ENCODE measurements at regions not wholly inside any gene's neighbourhood (a gene's known extent, or its start where the extent isn't known, plus 50 kb on each side); places are given as distances from the start of the nearest gene placed in this dataset.
"Not testable (repeated sequence)": the region's sequence is repeated elsewhere in the genome, so short reads cannot be mapped to it uniquely, and the experiment has no call there.

DNA sequence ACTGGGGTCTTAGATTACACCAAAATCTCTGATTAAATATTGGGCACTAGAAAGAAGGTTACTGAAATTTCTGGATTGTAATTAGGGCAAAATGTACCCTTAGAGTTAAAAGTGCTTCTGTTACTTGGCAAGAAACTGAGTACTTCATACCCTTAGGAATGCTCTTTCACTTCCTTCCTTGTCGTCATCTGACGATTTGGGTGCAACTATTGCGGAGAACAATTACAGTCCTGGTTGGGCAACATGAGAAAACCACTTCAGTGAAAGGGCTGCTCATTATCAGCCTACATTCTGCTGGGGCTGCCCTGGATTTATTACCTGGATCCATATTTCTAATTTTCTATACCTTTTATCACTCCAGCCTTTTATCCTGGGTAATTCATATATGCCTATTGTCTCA is 348.5 kb upstream of the MDGA2 start:
- no TSS peak for BruUV-seq (replicated peaks)
- no peak overlapping the region for H3K4me3 ChIP-seq (ENCODE audit: low read length)
- H3K4me1 ChIP-seq (ENCODE audit: insufficient read depth, low read length): no peaks in the 10 kb centered on the region
- TF ChIP-seq EZH2 (IDR thresholded peaks at IDR 0.05; ENCODE audit: low read length, unreplicated experiment) (no peak), EZH2phosphoT487 (IDR thresholded peaks at IDR 0.05; ENCODE audit: borderline replicate concordance, low read length) (no peak)
- TF ChIP-seq, protein P1, sequence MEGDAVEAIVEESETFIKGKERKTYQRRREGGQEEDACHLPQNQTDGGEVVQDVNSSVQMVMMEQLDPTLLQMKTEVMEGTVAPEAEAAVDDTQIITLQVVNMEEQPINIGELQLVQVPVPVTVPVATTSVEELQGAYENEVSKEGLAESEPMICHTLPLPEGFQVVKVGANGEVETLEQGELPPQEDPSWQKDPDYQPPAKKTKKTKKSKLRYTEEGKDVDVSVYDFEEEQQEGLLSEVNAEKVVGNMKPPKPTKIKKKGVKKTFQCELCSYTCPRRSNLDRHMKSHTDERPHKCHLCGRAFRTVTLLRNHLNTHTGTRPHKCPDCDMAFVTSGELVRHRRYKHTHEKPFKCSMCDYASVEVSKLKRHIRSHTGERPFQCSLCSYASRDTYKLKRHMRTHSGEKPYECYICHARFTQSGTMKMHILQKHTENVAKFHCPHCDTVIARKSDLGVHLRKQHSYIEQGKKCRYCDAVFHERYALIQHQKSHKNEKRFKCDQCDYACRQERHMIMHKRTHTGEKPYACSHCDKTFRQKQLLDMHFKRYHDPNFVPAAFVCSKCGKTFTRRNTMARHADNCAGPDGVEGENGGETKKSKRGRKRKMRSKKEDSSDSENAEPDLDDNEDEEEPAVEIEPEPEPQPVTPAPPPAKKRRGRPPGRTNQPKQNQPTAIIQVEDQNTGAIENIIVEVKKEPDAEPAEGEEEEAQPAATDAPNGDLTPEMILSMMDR (conservative IDR thresholded peaks at IDR 0.05; ENCODE audit: low read depth, low read length): no peak
- peaks cover 8% of the 10 kb centered on the region; the same call in 1 of the 2 replicates for H3K27me3 ChIP-seq (ENCODE audit: low read length)
- no peaks in the 10 kb centered on the region for H3K79me2 ChIP-seq (ENCODE audit: low read length)
- intact Hi-C loops (cut with micrococcal nuclease): no loop called here
- no peaks in the 10 kb centered on the region for H3F3A ChIP-seq (ENCODE audit: low read length, unreplicated experiment)
- no peaks in the 10 kb centered on the region for H4K20me1 ChIP-seq (ENCODE audit: low read length)
- no peak overlapping the region for H2AFZ ChIP-seq (ENCODE audit: low read length)
- no peak overlapping the region for H3K4me2 ChIP-seq (ENCODE audit: low read length)
- no peak overlapping the region for H3K9ac ChIP-seq (ENCODE audit: low read length)
- H3K9me2 ChIP-seq (replicated peaks; ENCODE audit: low read length): no peaks in the 10 kb centered on the region; the same call in 1 of the 2 replicates
- ATAC-seq: no peak
- no peak overlapping the region for H3K27ac ChIP-seq (ENCODE audit: low read length)
- no peak for DNase-seq
- 0 out of 2 replicates have a peak, but pooled peaks cover 3% of the 10 kb centered on the region for H3K9me3 ChIP-seq (ENCODE audit: low read length)
- ChIA-PET POLR2A (ENCODE audit: unreplicated experiment) (no interaction called here), CTCF (no interaction called here)
- H3K36me3 ChIP-seq (ENCODE audit: low read depth, low read length): no peaks in the 10 kb centered on the region

DNA sequence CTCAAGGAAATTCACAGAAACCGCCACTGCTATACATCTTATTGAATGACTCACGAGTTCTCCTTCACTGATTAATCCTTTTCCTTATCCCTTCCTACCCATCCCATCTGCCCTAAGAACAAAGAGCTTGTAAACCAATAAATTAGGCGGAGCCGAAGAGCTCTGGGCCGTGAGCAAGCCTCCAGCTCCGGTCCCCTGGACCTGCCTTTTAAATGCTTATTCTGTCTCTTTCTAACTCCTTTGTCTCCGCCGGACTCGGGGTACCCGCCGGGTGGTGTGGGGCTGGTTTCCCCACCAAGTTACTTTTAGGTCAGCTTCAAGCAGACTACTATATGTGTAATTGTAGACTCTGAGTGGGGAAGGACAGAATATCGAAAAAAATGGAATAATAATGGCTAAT is 336.1 kb upstream of the MDGA2 start:
- BruUV-seq (replicated peaks): not testable (repeated sequence)

DNA sequence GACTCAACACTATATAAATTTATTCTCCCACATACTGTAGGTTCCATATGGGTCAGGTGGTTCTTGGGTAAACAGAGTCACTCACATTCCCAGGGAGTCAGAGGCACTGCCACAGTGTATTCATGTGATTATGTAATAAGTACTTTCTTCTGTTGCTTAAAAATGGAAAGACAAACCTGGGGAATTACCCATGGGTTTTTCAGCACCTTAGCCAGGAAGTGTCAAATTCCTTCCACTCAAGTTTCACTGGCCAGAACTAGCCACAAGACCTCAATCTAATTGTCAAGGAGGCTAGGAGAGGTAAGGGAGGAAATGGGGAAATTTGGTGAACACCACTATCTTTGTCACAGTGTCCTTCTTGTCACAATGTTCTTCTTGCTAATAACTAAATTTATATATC is 333.2 kb upstream of the MDGA2 start:
- no peak overlapping the region for H2AFZ ChIP-seq (ENCODE audit: low read length)
- H3K9me3 ChIP-seq (ENCODE audit: low read length): no peaks in the 10 kb centered on the region
- H3K79me2 ChIP-seq (ENCODE audit: low read length): no peaks in the 10 kb centered on the region
- peaks cover 56% of the 10 kb centered on the region for H3K27me3 ChIP-seq (ENCODE audit: low read length)
- H3F3A ChIP-seq (ENCODE audit: low read length, unreplicated experiment): no peaks in the 10 kb centered on the region
- H3K36me3 ChIP-seq (ENCODE audit: low read depth, low read length): no peaks in the 10 kb centered on the region
- TF ChIP-seq EZH2phosphoT487 (IDR thresholded peaks at IDR 0.05; ENCODE audit: borderline replicate concordance, low read length) (no peak), EZH2 (IDR thresholded peaks at IDR 0.05; ENCODE audit: low read length, unreplicated experiment) (no peak)
- TF ChIP-seq, protein P1 (conservative IDR thresholded peaks at IDR 0.05; ENCODE audit: low read depth, low read length): no peak
- H3K9me2 ChIP-seq (replicated peaks; ENCODE audit: low read length): no peaks in the 10 kb centered on the region
- DNase-seq: no peak
- H3K4me1 ChIP-seq (ENCODE audit: insufficient read depth, low read length): no peaks in the 10 kb centered on the region
- no peak overlapping the region for H3K27ac ChIP-seq (ENCODE audit: low read length)
- BruUV-seq (replicated peaks): no TSS peak
- ATAC-seq: no peak
- ChIA-PET POLR2A (ENCODE audit: unreplicated experiment) (no interaction called here), CTCF (no interaction called here)
- H3K4me3 ChIP-seq (ENCODE audit: low read length): no peak overlapping the region
- H3K9ac ChIP-seq (ENCODE audit: low read length): no peak overlapping the region
- intact Hi-C loops (cut with micrococcal nuclease): no loop called here
- no peak overlapping the region for H3K4me2 ChIP-seq (ENCODE audit: low read length)
- no peaks in the 10 kb centered on the region for H4K20me1 ChIP-seq (ENCODE audit: low read length)

More for the DNA sequence above, 336.1 kb upstream of the MDGA2 start:
- H3K79me2 ChIP-seq (ENCODE audit: low read length); CTCF ChIA-PET; H3F3A ChIP-seq (ENCODE audit: low read length, unreplicated experiment); H3K4me3 ChIP-seq (ENCODE audit: low read length); H3K27ac ChIP-seq (ENCODE audit: low read length); H3K36me3 ChIP-seq (ENCODE audit: low read depth, low read length); H2AFZ ChIP-seq (ENCODE audit: low read length); H3K4me2 ChIP-seq (ENCODE audit: low read length); H3K9me2 ChIP-seq (replicated peaks; ENCODE audit: low read length); intact Hi-C loops (cut with micrococcal nuclease); H3K9me3 ChIP-seq (ENCODE audit: low read length); H4K20me1 ChIP-seq (ENCODE audit: low read length); ATAC-seq; H3K9ac ChIP-seq (ENCODE audit: low read length); H3K4me1 ChIP-seq (ENCODE audit: insufficient read depth, low read length): not testable (repeated sequence)
- POLR2A ChIA-PET (ENCODE audit: unreplicated experiment): interaction anchor here (0.6 kb wide), 1 partner anchor 83 kb away, joined by 7 read pairs; no protein-coding TSS in a partner anchor
- DNase-seq: peak; percentile 27
- peaks cover 49% of the 10 kb centered on the region for H3K27me3 ChIP-seq (ENCODE audit: low read length)
